Stomach smooth muscle (tissue), 2 donors: ENCODE measurements at regions not wholly inside any gene's neighbourhood (a gene's known extent, or its start where the extent isn't known, plus 50 kb on each side); places are given as distances from the start of the nearest gene placed in this dataset.

ENCODE experiments used
- H3K27ac ChIP-seq: one replicate; pipeline ENCODE4 v1.7.0; 2013; ENCODE audit warnings: mild to moderate bottlenecking, low read length, inconsistent platforms
- H3K27me3 ChIP-seq, 2 donors: one replicate each; pipeline ENCODE4 v1.7.0; 2013; ENCODE audit warnings: low read length in 2 of 2; ENCODE audit not compliant: insufficient read depth in 2 of 2, control insufficient read depth in 1 of 2
- H3K36me3 ChIP-seq, 2 donors: one replicate each; pipeline ENCODE4 v1.7.0; 2013; ENCODE audit warnings: low read length in 2 of 2; ENCODE audit not compliant: control insufficient read depth in 2 of 2, insufficient read depth in 2 of 2
- H3K4me1 ChIP-seq: one replicate; pipeline ENCODE4 v1.7.0; 2013; ENCODE audit warnings: low read length; ENCODE audit not compliant: control insufficient read depth, insufficient read depth
- H3K4me3 ChIP-seq, 2 donors: one replicate each; pipeline ENCODE4 v1.7.0; 2013; ENCODE audit warnings: low read length in 2 of 2
- H3K9ac ChIP-seq, 2 donors: one replicate each; pipeline ENCODE4 v1.7.0; 2013; ENCODE audit warnings: low read length in 2 of 2, mild to moderate bottlenecking in 1 of 2
- H3K9me3 ChIP-seq, 2 donors: one replicate each; pipeline ENCODE4 v1.7.0; 2013; ENCODE audit warnings: low read length in 2 of 2; ENCODE audit not compliant: control insufficient read depth in 2 of 2
- donor health status: healthy.
- donor health status: Pancreatic carcinoma.

DNA sequence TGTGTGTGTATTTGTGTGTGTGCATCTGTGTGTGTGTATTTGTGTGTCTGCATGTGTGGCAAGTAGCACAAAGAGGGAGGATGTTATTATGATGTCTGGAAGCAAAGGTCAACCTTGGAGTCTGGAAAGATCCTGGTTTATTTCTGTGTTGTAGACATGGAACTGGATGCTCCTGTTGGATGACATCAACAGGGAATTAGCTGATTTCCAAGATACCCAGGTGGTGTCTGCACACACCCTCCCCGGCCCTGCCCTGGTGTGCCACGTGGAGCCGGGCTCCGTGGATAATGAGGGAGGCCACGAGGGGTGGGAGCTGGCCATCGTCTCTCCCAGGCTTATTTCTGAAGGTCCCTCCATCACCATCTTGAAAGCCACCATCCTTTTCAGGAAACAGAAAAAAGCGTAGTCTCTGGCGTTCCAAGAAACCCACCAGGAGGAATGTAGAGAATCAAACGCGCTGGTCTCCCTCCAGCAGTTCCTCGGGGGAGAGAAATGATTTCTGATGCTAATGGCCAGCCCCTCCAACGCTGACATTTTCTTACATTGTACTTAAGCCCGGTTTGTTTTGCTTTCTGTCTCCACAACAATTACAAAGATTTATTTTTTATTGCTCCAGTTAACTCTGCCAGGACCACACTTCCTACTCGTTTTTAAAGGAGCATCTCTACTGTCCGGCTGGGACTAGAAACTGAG, 93.3 kb downstream of the FOXL1 start:
- Histone ChIP-seq H3K27me3 (peaks cover 0 to 20% of the 10 kb centered on the region in 2 donors), H3K4me3 (no peak overlapping the region), H3K4me1 (no peaks in the 10 kb centered on the region), H3K27ac (no peak overlapping the region), H3K36me3 (no peaks in the 10 kb centered on the region), H3K9ac (no peak overlapping the region), H3K9me3 (peaks cover 6 to 7% of the 10 kb centered on the region in 2 donors)

- H3K4me1 ChIP-seq = no peaks in the 10 kb centered on the region
- no peak overlapping the region for H3K9ac ChIP-seq
- peaks cover 3 to 20% of the 10 kb centered on the region in 2 donors for H3K27me3 ChIP-seq
- peaks cover 6 to 7% of the 10 kb centered on the region in 2 donors for H3K9me3 ChIP-seq
- no peak overlapping the region for H3K4me3 ChIP-seq
- H3K36me3 ChIP-seq = no peaks in the 10 kb centered on the region
- H3K27ac ChIP-seq = no peak overlapping the region
These were observed 94.0 kb downstream of the FOXL1 start for GRCh38 chr16:86672179-86672863.

GRCh38 chr16:86673090-86673955, 95.0 kb downstream of the FOXL1 start:
- Histone ChIP-seq H3K9me3 (peaks cover 6 to 7% of the 10 kb centered on the region in 2 donors), H3K4me3 (no peak overlapping the region), H3K4me1 (no peaks in the 10 kb centered on the region), H3K27me3 (peaks cover 3 to 20% of the 10 kb centered on the region in 2 donors), H3K9ac (no peak overlapping the region), H3K27ac (no peak overlapping the region), H3K36me3 (no peaks in the 10 kb centered on the region)

GRCh38 chr16:86673956-86674453, 95.7 kb downstream of the FOXL1 start:
- no peak overlapping the region for H3K9ac ChIP-seq
- H3K27me3 ChIP-seq = peaks cover 3 to 20% of the 10 kb centered on the region in 2 donors
- no peak overlapping the region for H3K27ac ChIP-seq
- no peaks in the 10 kb centered on the region for H3K36me3 ChIP-seq
- H3K4me3 ChIP-seq = no peak overlapping the region
- peaks cover 6 to 7% of the 10 kb centered on the region in 2 donors for H3K9me3 ChIP-seq
- H3K4me1 ChIP-seq = no peaks in the 10 kb centered on the region

GRCh38 chr16:86676254-86676670, 97.9 kb downstream of the FOXL1 start:
- Histone ChIP-seq H3K9me3 (peaks cover 6 to 7% of the 10 kb centered on the region in 2 donors), H3K9ac (no peak overlapping the region), H3K27me3 (peaks cover 3 to 15% of the 10 kb centered on the region in 2 donors), H3K27ac (no peak overlapping the region), H3K4me1 (no peaks in the 10 kb centered on the region), H3K36me3 (no peaks in the 10 kb centered on the region), H3K4me3 (no peak overlapping the region)

GRCh38 chr16:86679490-86679889, 101.1 kb downstream of the FOXL1 start:
- Histone ChIP-seq H3K9me3 (no peaks in the 10 kb centered on the region), H3K27ac (no peak overlapping the region), H3K27me3 (peaks cover 3 to 7% of the 10 kb centered on the region in 2 donors), H3K4me1 (no peaks in the 10 kb centered on the region), H3K9ac (no peak overlapping the region), H3K36me3 (no peaks in the 10 kb centered on the region), H3K4me3 (no peak overlapping the region)

GRCh38 chr16:86680162-86680561, 101.8 kb downstream of the FOXL1 start:
- Histone ChIP-seq H3K27ac (no peak overlapping the region), H3K27me3 (peaks cover 3 to 6% of the 10 kb centered on the region in 2 donors), H3K9me3 (no peaks in the 10 kb centered on the region), H3K4me1 (no peaks in the 10 kb centered on the region), H3K9ac (no peak overlapping the region), H3K36me3 (no peaks in the 10 kb centered on the region), H3K4me3 (no peak overlapping the region)

DNA sequence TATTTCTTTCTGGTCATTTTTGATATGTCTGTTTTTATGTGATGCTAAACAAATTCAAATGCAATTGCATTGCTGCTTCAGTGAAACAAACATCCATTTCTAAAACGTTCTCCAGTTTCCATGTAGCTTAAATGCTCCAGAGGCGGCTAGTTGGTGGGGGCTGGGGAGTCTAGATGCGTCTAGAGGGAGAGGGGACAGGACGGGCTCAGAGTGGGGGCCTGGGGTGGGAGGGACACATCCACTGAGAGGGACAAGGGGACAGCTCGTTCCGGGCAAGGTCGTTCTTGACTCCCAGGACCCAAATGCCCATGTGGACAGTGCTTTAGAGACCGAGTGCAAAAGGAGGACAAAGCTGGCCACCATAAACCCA, 102.3 kb downstream of the FOXL1 start:
- H3K4me3 ChIP-seq = no peak overlapping the region
- H3K4me1 ChIP-seq = no peaks in the 10 kb centered on the region
- H3K9me3 ChIP-seq = no peaks in the 10 kb centered on the region
- H3K27ac ChIP-seq = no peak overlapping the region
- H3K9ac ChIP-seq = no peak overlapping the region
- H3K36me3 ChIP-seq = no peaks in the 10 kb centered on the region
- H3K27me3 ChIP-seq = peaks cover 3 to 6% of the 10 kb centered on the region in 2 donors

DNA sequence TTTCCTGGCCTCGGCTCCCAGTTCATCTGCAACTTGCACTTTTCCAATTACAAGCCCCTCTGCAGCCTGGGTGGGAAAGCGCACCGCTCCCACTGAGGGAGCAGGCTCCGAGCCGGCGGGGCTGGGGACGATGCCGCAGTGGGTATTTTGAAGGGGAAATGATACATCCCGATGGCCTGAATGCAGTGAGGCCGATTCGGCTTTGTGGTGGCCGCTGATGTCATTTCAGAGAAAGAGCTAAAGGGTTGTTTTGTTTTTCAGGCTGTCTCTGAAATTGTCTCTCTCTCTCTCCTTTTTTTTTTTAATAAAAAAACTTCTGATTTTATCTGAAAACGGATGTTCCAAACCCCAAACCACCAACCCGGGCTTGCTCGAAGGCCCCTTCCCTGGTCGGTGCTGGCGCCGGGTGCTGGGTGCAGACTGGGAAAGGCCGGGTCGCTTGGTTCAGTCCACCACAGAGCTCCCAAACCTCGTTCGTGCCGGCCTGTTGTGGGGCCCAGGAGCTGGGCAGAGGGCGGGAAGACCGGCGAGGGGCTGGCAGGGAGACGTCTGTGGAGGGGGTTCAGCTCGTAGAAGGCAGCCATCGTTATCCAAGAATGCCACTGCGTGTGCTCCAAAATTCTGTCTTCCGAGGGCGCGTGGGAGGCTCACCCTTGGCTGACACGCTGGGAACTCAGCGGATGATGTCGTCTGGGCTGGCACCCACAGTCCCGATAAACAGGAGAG, 102.8 kb downstream of the FOXL1 start:
- H3K27me3 ChIP-seq = peaks cover 3 to 6% of the 10 kb centered on the region in 2 donors
- H3K4me1 ChIP-seq = no peaks in the 10 kb centered on the region
- H3K9ac ChIP-seq = no peak overlapping the region
- H3K4me3 ChIP-seq = no peak overlapping the region
- no peak overlapping the region for H3K27ac ChIP-seq
- no peaks in the 10 kb centered on the region for H3K36me3 ChIP-seq
- no peaks in the 10 kb centered on the region for H3K9me3 ChIP-seq

DNA sequence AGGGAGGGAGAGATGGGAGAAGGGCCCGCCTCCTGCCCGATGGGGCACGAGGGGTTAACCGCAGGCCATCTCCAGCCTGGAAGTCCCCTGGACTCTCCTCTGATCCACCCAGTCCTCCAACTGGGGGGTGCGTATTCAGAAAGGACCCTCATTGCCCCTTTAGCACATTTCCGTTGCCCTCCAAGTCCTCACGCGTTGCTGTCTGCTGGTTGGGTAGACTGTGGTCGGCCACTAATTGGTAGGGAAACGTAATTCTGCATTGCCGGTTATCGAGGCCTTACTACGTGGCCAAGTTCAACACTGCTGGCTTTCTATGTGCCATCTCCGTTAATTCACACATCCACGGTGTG, 103.4 kb downstream of the FOXL1 start:
- no peaks in the 10 kb centered on the region for H3K4me1 ChIP-seq
- H3K27me3 ChIP-seq = peaks cover 2 to 6% of the 10 kb centered on the region in 2 donors
- H3K27ac ChIP-seq = no peak overlapping the region
- H3K36me3 ChIP-seq = no peaks in the 10 kb centered on the region
- H3K4me3 ChIP-seq = no peak overlapping the region
- H3K9ac ChIP-seq = no peak overlapping the region
- H3K9me3 ChIP-seq = no peaks in the 10 kb centered on the region
